Nephron (organoid): ENCODE measurements at regions not wholly inside any gene's neighbourhood (a gene's known extent, or its start where the extent isn't known, plus 50 kb on each side); places are given as distances from the start of the nearest gene placed in this dataset.

Source experiments
- H3K27ac Mint-ChIP-seq, 3 experiments: 2 replicates each; pipeline ENCODE4 v1.8.0; 2020; ENCODE audit warnings: mixed read lengths in 3 of 3, mild to moderate bottlenecking in 2 of 3, moderate library complexity in 1 of 3
- H3K27me3 Mint-ChIP-seq: 2 replicates; pipeline ENCODE4 v1.8.0; 2021; ENCODE audit warnings: low read depth, mild to moderate bottlenecking, moderate library complexity, mixed read lengths
- H3K36me3 Mint-ChIP-seq: 2 replicates; pipeline ENCODE4 v1.8.0; 2020; ENCODE audit warnings: low read depth, mixed read lengths
- H3K4me1 Mint-ChIP-seq: 2 replicates; pipeline ENCODE4 v1.8.0; 2020; ENCODE audit warnings: mixed read lengths
- H3K4me3 Mint-ChIP-seq, 3 experiments: 2 replicates each; pipeline ENCODE4 v1.8.0; 2020; ENCODE audit warnings: mild to moderate bottlenecking in 3 of 3, mixed read lengths in 3 of 3, moderate library complexity in 2 of 3
- H3K9me3 Mint-ChIP-seq: 2 replicates; pipeline ENCODE4 v1.8.0; 2020; ENCODE audit warnings: mixed read lengths
- CTCF ChIP-seq, 3 experiments: fragments of 200-600 bp; sonication (generic); IDR thresholded peaks; one replicate each; pipeline ENCODE4 v1.5.0; 2021; ENCODE audit warnings: antibody characterized with exemption in 3 of 3; ENCODE audit not compliant: unreplicated experiment in 3 of 3

GRCh38 chr15:26103002-26103404 is 239.9 kb upstream of the ATP10A start:
- Mint-ChIP-seq H3K27ac (no peak overlapping the region), H3K36me3 (no peaks in the 10 kb centered on the region), H3K27me3 (no peaks in the 10 kb centered on the region), H3K4me3 (no peak overlapping the region), H3K4me1 (no peaks in the 10 kb centered on the region), H3K9me3 (no peaks in the 10 kb centered on the region)
- TF ChIP-seq CTCF (IDR thresholded peaks at IDR 0.05; ENCODE audit: unreplicated experiment in 3 of 3) = no peak

- H3K4me3 Mint-ChIP-seq = no peak overlapping the region
- no peaks in the 10 kb centered on the region for H3K27me3 Mint-ChIP-seq
- TF ChIP-seq CTCF (IDR thresholded peaks at IDR 0.05; ENCODE audit: unreplicated experiment in 3 of 3) = no peak
- H3K36me3 Mint-ChIP-seq = no peaks in the 10 kb centered on the region
- H3K4me1 Mint-ChIP-seq = no peaks in the 10 kb centered on the region
- H3K27ac Mint-ChIP-seq = no peak overlapping the region
- no peaks in the 10 kb centered on the region for H3K9me3 Mint-ChIP-seq
Measured at GRCh38 chr15:26102365-26102764, 239.2 kb upstream of the ATP10A start.

GRCh38 chr15:26101443-26101842 is 238.3 kb upstream of the ATP10A start:
- Mint-ChIP-seq H3K36me3 (no peaks in the 10 kb centered on the region), H3K9me3 (no peaks in the 10 kb centered on the region), H3K4me3 (no peak overlapping the region), H3K27ac (no peak overlapping the region), H3K4me1 (no peaks in the 10 kb centered on the region), H3K27me3 (no peaks in the 10 kb centered on the region)
- no peak for TF ChIP-seq CTCF (IDR thresholded peaks at IDR 0.05; ENCODE audit: unreplicated experiment in 3 of 3)

- no peak for TF ChIP-seq CTCF (IDR thresholded peaks at IDR 0.05; ENCODE audit: unreplicated experiment in 3 of 3)
- no peaks in the 10 kb centered on the region for H3K9me3 Mint-ChIP-seq
- no peak overlapping the region for H3K4me3 Mint-ChIP-seq
- no peaks in the 10 kb centered on the region for H3K36me3 Mint-ChIP-seq
- no peaks in the 10 kb centered on the region for H3K4me1 Mint-ChIP-seq
- H3K27ac Mint-ChIP-seq = no peak overlapping the region
- no peaks in the 10 kb centered on the region for H3K27me3 Mint-ChIP-seq
Measured at GRCh38 chr15:26098801-26099200, 235.7 kb upstream of the ATP10A start.

GRCh38 chr15:26097216-26097615 is 234.1 kb upstream of the ATP10A start:
- no peaks in the 10 kb centered on the region for H3K9me3 Mint-ChIP-seq
- TF ChIP-seq CTCF (IDR thresholded peaks at IDR 0.05; ENCODE audit: unreplicated experiment in 3 of 3) = no peak

GRCh38 chr15:26096581-26096980 is 233.5 kb upstream of the ATP10A start:
- Mint-ChIP-seq H3K9me3 (no peaks in the 10 kb centered on the region), H3K27me3 (no peaks in the 10 kb centered on the region), H3K27ac (no peak overlapping the region), H3K36me3 (no peaks in the 10 kb centered on the region), H3K4me3 (no peak overlapping the region), H3K4me1 (no peaks in the 10 kb centered on the region)
- TF ChIP-seq CTCF (IDR thresholded peaks at IDR 0.05; ENCODE audit: unreplicated experiment in 3 of 3) = no peak

More at GRCh38 chr15:26097216-26097615, 234.1 kb upstream of the ATP10A start:
- Mint-ChIP-seq H3K27ac (no peak overlapping the region), H3K36me3 (no peaks in the 10 kb centered on the region), H3K4me1 (no peaks in the 10 kb centered on the region), H3K27me3 (no peaks in the 10 kb centered on the region), H3K4me3 (no peak overlapping the region)
